ENCODE measurements at regions not wholly inside any gene's neighbourhood (a gene's known extent, or its start where the extent isn't known, plus 50 kb on each side); places are given as distances from the start of the nearest gene placed in this dataset.

DNA sequence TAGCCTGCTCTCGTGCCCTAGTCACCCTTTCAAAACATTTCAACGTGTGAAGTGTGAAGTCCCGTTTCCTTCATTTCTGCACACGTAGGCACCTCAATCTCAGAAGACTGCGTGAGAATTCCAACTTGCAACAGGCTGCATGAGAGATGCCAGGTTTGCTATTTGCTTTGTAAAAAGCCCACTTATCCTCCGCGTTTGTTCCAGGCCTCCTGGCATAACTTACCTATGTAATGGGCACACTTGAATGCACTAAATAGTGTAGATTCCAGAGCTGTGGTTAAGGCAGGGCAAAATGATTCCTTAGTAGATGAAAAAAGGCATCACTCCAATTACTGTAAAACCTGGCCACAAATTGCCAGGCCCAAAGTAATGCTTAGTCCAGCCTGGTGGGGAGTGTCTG, 179.6 kb downstream of the INO80D start:
- peaks cover 20% of the 10 kb centered on the region for H3K4me1 ChIP-seq (ENCODE audit: insufficient read depth, low read length)
- no peak for ATAC-seq
- H3K27me3 ChIP-seq (ENCODE audit: control insufficient read depth in 1 of 2, insufficient read depth in 2 of 2, low read length in 2 of 2), result peaks cover 1 to 63% of the 10 kb centered on the region in 2 experiments; a peak in 4 of 5 replicates
- no peak overlapping the region for H3K4me3 ChIP-seq (replicated peaks in 1 of 3; ENCODE audit: insufficient read depth in 1 of 3, low read depth in 2 of 3, low read length in 3 of 3)
- DNase-seq (ENCODE audit: low spot score), result no peak
- H3K36me3 ChIP-seq (replicated peaks in 1 of 2; ENCODE audit: control insufficient read depth in 1 of 2, insufficient read depth in 2 of 2, low read length in 2 of 2), result no peaks in the 10 kb centered on the region
- no peak for FAIRE-seq
- POLR2A ChIA-PET, result no interaction called here
- H3K4me2 ChIP-seq (ENCODE audit: low read depth, low read length), result no peak overlapping the region
- no peaks in the 10 kb centered on the region for H3K9me3 ChIP-seq (ENCODE audit: low read length)
- in situ Hi-C loops (cut with HindIII; ENCODE audit: extremely low pct_ligation_motif_present, low pct_unique_long_range_greater_than_20kb) (no loop called here), intact Hi-C loops (cut with micrococcal nuclease; ENCODE audit: unreplicated experiment) (no loop called here)
- WGBS (ENCODE audit: low lambda C conversion rate), result 47% methylated on average over 7 of the region's 7 CpGs
- H2AFZ ChIP-seq (ENCODE audit: low read length), result no peak overlapping the region
- no peaks in the 10 kb centered on the region for H4K20me1 ChIP-seq (ENCODE audit: insufficient read depth, low read length)
- CTCF ChIA-PET (ENCODE audit: low intra/inter-chr PET ratio, low total read pairs), result no interaction called here
- TF ChIP-seq ZNF44 (CRISPR knock-in tag; IDR thresholded peaks at IDR 0.05) (no peak), ZNF10 (CRISPR knock-in tag; IDR thresholded peaks at IDR 0.05; ENCODE audit: borderline replicate concordance, low read depth) (no peak)
- no peak overlapping the region for H3K9ac ChIP-seq (ENCODE audit: insufficient read depth, low read depth, low read length)
- no peak overlapping the region for H3K27ac ChIP-seq (ENCODE audit: extremely low read length, insufficient read depth, low read length)
- no peaks in the 10 kb centered on the region for H3K79me2 ChIP-seq (ENCODE audit: insufficient read depth, low read length)
- no TSS peak for BruUV-seq (replicated peaks)

DNA sequence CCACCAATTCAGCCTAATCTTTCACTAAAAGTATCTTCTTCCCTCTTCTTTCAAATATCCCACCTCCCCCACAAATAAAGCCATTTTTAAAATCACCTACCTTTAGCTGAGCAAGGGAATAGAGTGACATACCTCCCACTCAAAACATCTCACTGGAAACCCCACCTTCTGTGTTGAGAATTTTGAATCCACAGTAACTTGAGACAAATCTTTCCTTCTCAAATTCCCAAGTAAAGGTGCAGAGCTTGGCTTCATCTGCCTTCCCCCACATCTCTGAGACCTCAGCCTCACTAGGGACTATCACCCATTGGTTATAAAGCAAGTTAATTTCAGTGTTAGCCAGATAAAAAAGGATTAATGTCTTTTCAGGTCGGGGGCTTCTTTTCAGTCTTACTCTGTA, 180.4 kb downstream of the INO80D start:
- Histone ChIP-seq H3K9ac (ENCODE audit: insufficient read depth, low read depth, low read length) (no peak overlapping the region), H2AFZ (ENCODE audit: low read length) (no peak overlapping the region), H3K4me2 (ENCODE audit: low read depth, low read length) (no peak overlapping the region), H3K4me1 (ENCODE audit: insufficient read depth, low read length) (peaks cover 20% of the 10 kb centered on the region), H3K9me3 (ENCODE audit: low read length) (no peaks in the 10 kb centered on the region), H3K79me2 (ENCODE audit: insufficient read depth, low read length) (no peaks in the 10 kb centered on the region), H4K20me1 (ENCODE audit: insufficient read depth, low read length) (no peaks in the 10 kb centered on the region), H3K36me3 (replicated peaks in 1 of 2; ENCODE audit: control insufficient read depth in 1 of 2, insufficient read depth in 2 of 2, low read length in 2 of 2) (no peaks in the 10 kb centered on the region), H3K27me3 (ENCODE audit: control insufficient read depth in 1 of 2, insufficient read depth in 2 of 2, low read length in 2 of 2) (peaks cover 1 to 63% of the 10 kb centered on the region in 2 experiments; a peak in 4 of 5 replicates), H3K4me3 (replicated peaks in 1 of 3; ENCODE audit: insufficient read depth in 1 of 3, low read depth in 2 of 3, low read length in 3 of 3) (no peak overlapping the region), H3K27ac (ENCODE audit: extremely low read length, insufficient read depth, low read length) (no peak overlapping the region)
- FAIRE-seq (no peak), ATAC-seq (no peak), DNase-seq (ENCODE audit: low spot score) (no peak)
- CTCF ChIA-PET (ENCODE audit: low intra/inter-chr PET ratio, low total read pairs), result no interaction called here
- in situ Hi-C loops (cut with HindIII; ENCODE audit: extremely low pct_ligation_motif_present, low pct_unique_long_range_greater_than_20kb) (no loop called here), intact Hi-C loops (cut with micrococcal nuclease; ENCODE audit: unreplicated experiment) (no loop called here)
- no TSS peak for BruUV-seq (replicated peaks)
- TF ChIP-seq SMARCC2 (IDR thresholded peaks at IDR 0.05) (no peak), MBNL3 (CRISPR knock-in tag; conservative IDR thresholded peaks at IDR 0.05) (no peak), BHLHE40 (IDR thresholded peaks at IDR 0.05; ENCODE audit: low read length) (no peak), DPF2 (CRISPR knock-in tag; IDR thresholded peaks at IDR 0.05; ENCODE audit: borderline replicate concordance, low read depth) (no peak), ZNF562 (CRISPR knock-in tag; IDR thresholded peaks at IDR 0.05; ENCODE audit: borderline replicate concordance) (no peak), PHF8 (CRISPR knock-in tag; IDR thresholded peaks at IDR 0.05) (no peak), ZNF749 (CRISPR knock-in tag; IDR thresholded peaks at IDR 0.05; ENCODE audit: borderline replicate concordance) (no peak), ZNF761 (CRISPR knock-in tag; conservative IDR thresholded peaks at IDR 0.05) (no peak), IRX3 (CRISPR knock-in tag; IDR thresholded peaks at IDR 0.05; ENCODE audit: borderline replicate concordance, low read depth) (no peak), SP140L (CRISPR knock-in tag; IDR thresholded peaks at IDR 0.05; ENCODE audit: borderline replicate concordance) (no peak), STAT5B (CRISPR knock-in tag; IDR thresholded peaks at IDR 0.05) (no peak), ESRRA (CRISPR knock-in tag; IDR thresholded peaks at IDR 0.05; ENCODE audit: low read depth) (no peak), ZNF468 (CRISPR knock-in tag; IDR thresholded peaks at IDR 0.05) (no peak)
- TF ChIP-seq, protein P1, sequence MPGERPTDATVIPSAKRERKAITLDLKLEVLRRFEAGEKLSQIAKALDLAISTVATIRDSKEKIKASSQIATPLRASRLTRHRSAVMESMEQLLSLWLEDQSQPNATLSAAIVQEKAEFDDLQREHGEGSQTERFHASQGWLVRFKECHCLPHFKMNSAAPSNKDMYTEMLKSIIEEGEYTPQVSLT (CRISPR knock-in tag; IDR thresholded peaks at IDR 0.05; ENCODE audit: borderline replicate concordance, low read depth), result no peak
- POLR2A ChIA-PET, result no interaction called here
- 4% methylated on average over 1 of the region's 1 CpG for WGBS (ENCODE audit: low lambda C conversion rate)

Measured in HepG2 (cell line).